G401.6 (cell line): ENCODE measurements at regions not wholly inside any gene's neighbourhood (a gene's known extent, or its start where the extent isn't known, plus 50 kb on each side); places are given as distances from the start of the nearest gene placed in this dataset.
"Not testable (repeated sequence)": the region's sequence is repeated elsewhere in the genome, so short reads cannot be mapped to it uniquely, and the experiment has no call there.

Experiments used
- FAIRE-seq: peaks from 2 replicates; lab custom pipeline; 2012; peaks lifted over from hg19 to GRCh38; lab: Jason Lieb, UNC

DNA sequence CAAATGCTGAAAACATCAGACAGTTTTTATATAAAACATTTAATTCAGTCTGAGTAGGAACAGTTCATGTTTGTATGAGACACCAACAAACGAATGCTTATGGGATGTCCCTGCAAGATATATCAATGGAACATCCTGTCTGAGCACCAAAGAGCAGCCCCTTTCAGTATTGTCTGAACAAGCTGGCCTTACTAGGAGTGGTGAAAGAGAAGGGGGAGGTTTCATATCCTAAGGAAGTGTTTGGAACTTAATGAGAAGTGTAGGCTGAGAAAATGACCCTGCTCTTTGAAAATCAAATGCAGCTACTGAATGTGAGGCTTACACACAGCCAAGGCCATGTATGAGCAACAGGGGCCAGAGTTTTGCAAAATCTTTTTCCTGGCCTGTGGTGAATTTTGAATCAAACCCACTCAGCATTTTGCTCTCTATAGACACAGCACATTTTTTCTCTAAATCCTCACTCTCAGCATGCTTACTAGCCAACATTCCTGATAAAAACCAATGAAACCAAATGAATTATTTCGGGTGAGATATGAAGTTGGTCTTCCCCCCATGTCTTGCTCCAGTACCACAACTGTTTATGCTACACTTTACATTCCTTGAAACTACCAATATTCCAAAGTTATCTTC lies 119.4 kb downstream of the LUZP4 start:
- FAIRE-seq: no peak

DNA sequence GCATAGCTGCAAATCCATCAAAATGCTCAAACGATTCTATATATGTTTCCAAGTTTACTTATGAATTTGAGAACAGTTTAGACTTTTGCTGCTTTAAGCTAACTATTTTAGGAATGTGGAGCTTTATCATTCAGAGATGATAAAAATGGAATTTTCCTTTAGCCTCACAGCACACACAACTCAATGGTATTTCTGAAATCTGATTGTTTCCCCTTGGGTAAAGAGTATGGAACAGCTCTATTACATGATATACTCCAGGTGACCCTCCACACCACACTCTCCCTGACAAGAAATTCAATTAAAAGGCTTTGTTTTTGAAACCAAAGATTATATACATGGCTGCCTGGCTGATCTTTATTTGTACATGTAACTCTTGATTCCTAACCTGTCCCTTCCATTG lies 120.0 kb downstream of the LUZP4 start:
- no peak for FAIRE-seq

- FAIRE-seq: no peak
Observed at GRCh38 chrX:115410731-115411428, 121.4 kb downstream of the LUZP4 start.

- FAIRE-seq: no peak
Observed at GRCh38 chrX:115413246-115413878, 123.8 kb downstream of the LUZP4 start.

GRCh38 chrX:115419069-115419468 lies 129.6 kb downstream of the LUZP4 start:
- no peak for FAIRE-seq

GRCh38 chrX:115423086-115423485 lies 133.6 kb downstream of the LUZP4 start:
- FAIRE-seq: no peak

DNA sequence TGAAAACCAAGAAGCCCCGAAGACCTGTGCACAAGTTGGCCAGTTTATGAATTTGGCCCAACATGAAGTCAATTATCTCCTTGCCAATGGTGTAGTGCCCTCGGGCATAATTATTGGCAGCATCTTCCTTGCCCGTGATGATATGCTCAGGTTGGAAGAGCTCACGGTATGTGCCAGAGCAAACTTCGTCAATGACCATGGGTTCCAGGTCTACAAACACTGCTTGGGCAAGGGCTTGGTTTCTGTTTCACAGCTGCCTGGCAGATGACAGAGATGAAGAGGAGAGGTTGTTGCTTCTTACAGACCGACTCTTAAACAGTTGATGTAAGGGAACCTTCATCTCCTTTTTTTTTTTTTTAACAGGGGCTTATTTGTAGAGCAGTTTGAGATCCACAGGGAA lies 135.6 kb upstream of the PLS3 start:
- no peak for FAIRE-seq

DNA sequence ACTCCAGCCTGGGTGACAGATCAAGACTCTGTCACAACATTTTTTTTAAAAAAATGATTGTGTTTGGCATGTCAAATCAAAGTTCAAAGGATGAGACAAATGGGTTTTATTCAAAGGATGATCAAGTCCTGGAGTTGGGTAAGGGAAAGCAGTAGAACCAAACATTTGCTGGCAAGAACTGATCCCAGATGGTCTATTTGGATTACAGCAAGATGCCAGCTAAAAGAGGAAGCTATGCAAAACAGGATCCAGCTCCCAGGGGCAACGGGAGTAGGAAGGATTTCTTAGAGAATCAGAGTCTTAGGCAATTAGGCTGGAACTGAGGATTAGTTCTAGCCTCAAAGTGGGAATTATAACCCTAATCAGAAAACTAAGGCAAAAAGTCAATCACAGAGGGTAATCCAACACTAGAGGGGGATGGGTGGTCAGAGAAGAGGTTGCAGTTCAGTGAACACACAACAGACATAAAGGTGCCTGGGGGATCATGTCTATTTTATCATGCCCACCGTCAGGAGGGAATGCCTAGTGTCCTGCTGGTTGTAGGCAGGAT lies 133.0 kb upstream of the PLS3 start:
- FAIRE-seq: no peak

DNA sequence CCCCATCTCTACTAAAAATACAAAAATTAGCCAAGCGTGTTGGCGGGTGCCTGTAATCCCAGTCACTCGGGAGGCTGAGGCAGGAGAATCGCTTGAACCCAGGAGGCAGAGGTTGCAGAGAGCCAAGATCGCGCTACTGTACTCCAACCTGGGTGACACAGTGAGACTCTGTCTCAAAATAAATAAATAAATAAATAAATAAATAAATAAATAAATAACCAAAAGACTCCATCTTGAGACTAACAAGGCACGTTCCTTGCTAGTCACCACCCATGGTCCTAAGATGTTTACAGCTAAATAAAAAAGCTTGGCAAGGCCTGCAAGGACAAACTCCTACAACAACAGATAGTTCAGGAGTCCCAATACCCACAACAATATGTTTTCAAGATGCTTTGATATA lies 126.1 kb upstream of the PLS3 start:
- not testable (repeated sequence) for FAIRE-seq

GRCh38 chrX:115437841-115438595 lies 123.0 kb upstream of the PLS3 start:
- no peak for FAIRE-seq

GRCh38 chrX:115448146-115448545 lies 112.8 kb upstream of the PLS3 start:
- no peak for FAIRE-seq

- FAIRE-seq: no peak
Observed at GRCh38 chrX:115449742-115450141, 111.2 kb upstream of the PLS3 start.

GRCh38 chrX:115452251-115452650 lies 108.7 kb upstream of the PLS3 start:
- FAIRE-seq: no peak

GRCh38 chrX:115459883-115460880 lies 100.8 kb upstream of the PLS3 start:
- no peak for FAIRE-seq

GRCh38 chrX:115462406-115462805 lies 98.6 kb upstream of the PLS3 start:
- no peak for FAIRE-seq

GRCh38 chrX:115467961-115468360 lies 93.0 kb upstream of the PLS3 start:
- FAIRE-seq: peak; percentile 3

DNA sequence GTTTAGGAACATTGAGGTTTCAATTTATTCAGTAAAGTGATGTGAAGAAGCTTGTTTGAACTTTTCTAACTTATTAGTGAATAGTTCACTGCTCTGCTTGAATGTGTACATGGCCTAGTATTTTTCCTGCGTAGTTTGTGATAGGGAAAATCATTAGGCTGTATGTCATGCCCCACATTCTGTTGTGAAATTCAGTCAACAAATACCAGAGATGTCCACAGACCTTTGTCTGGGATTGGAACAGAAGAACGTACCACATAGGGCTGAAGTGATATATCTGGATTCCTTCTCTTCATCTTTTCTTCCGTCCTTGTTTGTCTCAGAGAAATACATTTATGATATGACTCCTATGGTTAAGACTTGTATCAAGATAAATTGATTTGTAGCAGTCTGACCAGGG lies 88.8 kb upstream of the PLS3 start:
- no peak for FAIRE-seq

DNA sequence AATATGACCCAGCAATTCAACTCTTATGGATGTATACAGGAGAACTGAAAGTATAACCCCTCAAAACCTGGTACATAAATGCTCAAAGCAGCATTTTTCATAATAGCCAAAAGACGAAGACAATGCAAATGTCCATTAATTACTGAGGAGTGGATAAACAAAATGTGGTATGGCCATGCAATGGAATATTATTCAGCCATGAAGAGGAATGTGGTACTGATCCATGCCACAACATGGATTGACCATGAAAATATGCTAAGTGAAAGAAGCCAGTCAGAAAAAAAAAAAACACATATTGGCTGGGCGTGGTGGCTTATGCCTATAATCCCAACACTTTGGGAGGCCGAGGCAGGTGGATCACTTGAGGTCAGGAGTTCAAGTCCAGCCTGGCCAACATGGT lies 74.5 kb upstream of the PLS3 start:
- FAIRE-seq: no peak

DNA sequence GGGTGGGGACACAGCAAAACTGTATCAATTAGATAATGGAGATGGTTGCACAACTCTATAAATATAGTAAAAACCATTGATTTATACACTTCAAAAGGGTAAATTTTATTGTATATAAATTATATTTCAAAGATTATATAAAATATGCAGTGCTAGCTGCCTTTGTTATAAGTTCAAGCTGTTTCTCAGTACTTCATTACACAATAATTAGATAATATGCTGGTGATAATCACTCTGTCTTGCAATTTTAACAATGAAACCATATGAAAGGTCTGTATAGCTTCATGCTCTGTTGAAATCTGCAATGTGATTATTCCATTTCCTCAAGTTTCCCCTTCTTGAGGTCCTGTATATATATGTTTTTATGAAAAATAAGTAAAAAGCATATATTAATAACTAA lies 73.4 kb upstream of the PLS3 start:
- no peak for FAIRE-seq

- no peak for FAIRE-seq
Observed at GRCh38 chrX:115490814-115491213, 70.2 kb upstream of the PLS3 start.

GRCh38 chrX:115491766-115492165 lies 69.2 kb upstream of the PLS3 start:
- no peak for FAIRE-seq
